H1 (cell line): ENCODE measurements at regions not wholly inside any gene's neighbourhood (a gene's known extent, or its start where the extent isn't known, plus 50 kb on each side); places are given as distances from the start of the nearest gene placed in this dataset.

Source experiments
- CEBPB ChIP-seq: IDR thresholded peaks from 2 replicates; pipeline ENCODE4 v1.6.1; 2012; ENCODE audit warnings: low read depth, low read length
- POLR2A ChIP-seq, 2 experiments: IDR thresholded peaks; 1 replicate in 1 of 2; 2 replicates in 1 of 2; pipeline ENCODE4 v1.6.1; 2011; ENCODE audit warnings: low read depth in 2 of 2, low read length in 2 of 2, mild to moderate bottlenecking in 2 of 2; ENCODE audit errors: control extremely low read depth in 1 of 2
- SIX5 ChIP-seq: IDR thresholded peaks from 2 replicates; pipeline ENCODE4 v1.6.1; 2011; ENCODE audit warnings: mild to moderate bottlenecking, low read depth, low read length
- TF ChIP-seq, protein P1 (sequence below), 3 experiments: IDR thresholded peaks; 1 replicate in 2 of 3; 2 replicates in 1 of 3; pipeline versions ENCODE4 v1.5.1 to v1.6.1; 2011; ENCODE audit warnings: low read length in 3 of 3, mild to moderate bottlenecking in 3 of 3, inconsistent platforms in 2 of 3, low read depth in 1 of 3, moderate library complexity in 1 of 3; ENCODE audit not compliant: insufficient read depth in 1 of 3; ENCODE audit errors: control extremely low read depth in 1 of 3

DNA sequence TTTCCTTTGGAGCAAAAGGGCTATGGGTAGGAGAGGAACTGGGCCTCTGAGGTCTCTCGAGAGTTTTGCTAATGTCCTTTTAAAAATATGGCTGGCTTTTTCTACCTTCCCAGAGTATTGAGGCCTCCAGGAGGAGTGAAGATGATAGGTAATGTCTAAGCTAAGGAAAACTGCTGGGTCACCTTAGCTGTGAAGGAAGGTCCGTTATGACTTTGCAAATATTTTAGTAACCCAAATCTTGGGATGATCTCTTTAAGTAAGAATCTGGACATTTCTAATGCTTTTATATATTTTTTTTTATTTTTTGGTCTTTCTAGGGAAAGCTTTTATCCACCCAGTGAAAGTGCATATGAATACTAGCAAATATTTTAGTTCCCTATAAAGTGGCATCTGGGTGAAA, 60.9 kb upstream of the SYN3 start:
- no peak for TF ChIP-seq POLR2A (IDR thresholded peaks at IDR 0.05; ENCODE audit: control extremely low read depth in 1 of 2, low read depth in 2 of 2, low read length in 2 of 2)
- TF ChIP-seq SIX5 = no peak
- TF ChIP-seq, protein P1, sequence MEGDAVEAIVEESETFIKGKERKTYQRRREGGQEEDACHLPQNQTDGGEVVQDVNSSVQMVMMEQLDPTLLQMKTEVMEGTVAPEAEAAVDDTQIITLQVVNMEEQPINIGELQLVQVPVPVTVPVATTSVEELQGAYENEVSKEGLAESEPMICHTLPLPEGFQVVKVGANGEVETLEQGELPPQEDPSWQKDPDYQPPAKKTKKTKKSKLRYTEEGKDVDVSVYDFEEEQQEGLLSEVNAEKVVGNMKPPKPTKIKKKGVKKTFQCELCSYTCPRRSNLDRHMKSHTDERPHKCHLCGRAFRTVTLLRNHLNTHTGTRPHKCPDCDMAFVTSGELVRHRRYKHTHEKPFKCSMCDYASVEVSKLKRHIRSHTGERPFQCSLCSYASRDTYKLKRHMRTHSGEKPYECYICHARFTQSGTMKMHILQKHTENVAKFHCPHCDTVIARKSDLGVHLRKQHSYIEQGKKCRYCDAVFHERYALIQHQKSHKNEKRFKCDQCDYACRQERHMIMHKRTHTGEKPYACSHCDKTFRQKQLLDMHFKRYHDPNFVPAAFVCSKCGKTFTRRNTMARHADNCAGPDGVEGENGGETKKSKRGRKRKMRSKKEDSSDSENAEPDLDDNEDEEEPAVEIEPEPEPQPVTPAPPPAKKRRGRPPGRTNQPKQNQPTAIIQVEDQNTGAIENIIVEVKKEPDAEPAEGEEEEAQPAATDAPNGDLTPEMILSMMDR (IDR thresholded peaks at IDR 0.05; ENCODE audit: control extremely low read depth in 1 of 3, insufficient read depth in 1 of 3, low read depth in 1 of 3, low read length in 3 of 3) = no peak
- TF ChIP-seq CEBPB = no peak
